ENCODE measurements at regions not wholly inside any gene's neighbourhood (a gene's known extent, or its start where the extent isn't known, plus 50 kb on each side); places are given as distances from the start of the nearest gene placed in this dataset.

GRCh38 chr12:79534029-79534867 lies 156.5 kb downstream of the PAWR start:
- Histone ChIP-seq H2AFZ (ENCODE audit: low read depth, low read length) (no peak overlapping the region), H3K27me3 (ENCODE audit: insufficient read depth, low read length) (no peaks in the 10 kb centered on the region), H3K79me2 (ENCODE audit: insufficient read depth, low read length) (no peaks in the 10 kb centered on the region), H3K4me3 (ENCODE audit: insufficient read depth, low read depth, low read length) (no peak overlapping the region), H3K9me3 (ENCODE audit: insufficient read depth, low read depth, low read length) (no peaks in the 10 kb centered on the region), H3K9ac (ENCODE audit: low read length) (no peak overlapping the region), H3K36me3 (ENCODE audit: insufficient read depth, low read length) (no peaks in the 10 kb centered on the region), H3K27ac (ENCODE audit: low read depth, low read length) (no peak overlapping the region), H3K4me1 (ENCODE audit: insufficient read depth, low read length) (peaks cover 23% of the 10 kb centered on the region), H4K20me1 (ENCODE audit: insufficient read depth, low read length) (no peaks in the 10 kb centered on the region), H3K4me2 (ENCODE audit: low read length) (no peak overlapping the region)
- Mint-ChIP-seq H3K4me3 (ENCODE audit: unreplicated experiment) (no peak overlapping the region), H3K9me3 (ENCODE audit: unreplicated experiment) (no peaks in the 10 kb centered on the region), H3K27me3 (ENCODE audit: low read depth, unreplicated experiment) (no peaks in the 10 kb centered on the region), H3K27ac (ENCODE audit: unreplicated experiment) (no peak overlapping the region), H3K36me3 (ENCODE audit: low read depth, unreplicated experiment) (peaks cover 10% of the 10 kb centered on the region), H3K4me1 (ENCODE audit: low read depth, unreplicated experiment) (peaks cover 16% of the 10 kb centered on the region)
- FAIRE-seq (no peak), DNase-seq (ENCODE audit: low read depth) (peak; percentile 76)
- TF ChIP-seq CTCF (IDR thresholded peaks at IDR 0.05; ENCODE audit: insufficient read depth, low read depth, low read length), result no peak
- TF ChIP-seq EZH2 (IDR thresholded peaks at IDR 0.05; ENCODE audit: insufficient read depth, low read length), result no peak

GRCh38 chr12:79532907-79533288 lies 157.9 kb downstream of the PAWR start:
- DNase-seq (ENCODE audit: low read depth), result peak; percentile 57
- Histone ChIP-seq H3K4me2 (ENCODE audit: low read length) (peak overlapping the region; percentile 1), H3K4me3 (ENCODE audit: insufficient read depth, low read depth, low read length) (no peak overlapping the region), H3K27me3 (ENCODE audit: insufficient read depth, low read length) (no peaks in the 10 kb centered on the region), H3K27ac (ENCODE audit: low read depth, low read length) (no peak overlapping the region), H3K4me1 (ENCODE audit: insufficient read depth, low read length) (peaks cover 24% of the 10 kb centered on the region), H3K79me2 (ENCODE audit: insufficient read depth, low read length) (no peaks in the 10 kb centered on the region), H3K9me3 (ENCODE audit: insufficient read depth, low read depth, low read length) (no peaks in the 10 kb centered on the region), H3K36me3 (ENCODE audit: insufficient read depth, low read length) (no peaks in the 10 kb centered on the region), H3K9ac (ENCODE audit: low read length) (no peak overlapping the region), H4K20me1 (ENCODE audit: insufficient read depth, low read length) (no peaks in the 10 kb centered on the region), H2AFZ (ENCODE audit: low read depth, low read length) (no peak overlapping the region)
- no peak overlapping the region for H3K27ac Mint-ChIP-seq (ENCODE audit: unreplicated experiment)
- peaks cover 16% of the 10 kb centered on the region for H3K4me1 Mint-ChIP-seq (ENCODE audit: low read depth, unreplicated experiment)
- no peak for FAIRE-seq
- TF ChIP-seq CTCF (IDR thresholded peaks at IDR 0.05; ENCODE audit: insufficient read depth, low read depth, low read length) (no peak), EZH2 (IDR thresholded peaks at IDR 0.05; ENCODE audit: insufficient read depth, low read length) (no peak)
- no peak overlapping the region for H3K4me3 Mint-ChIP-seq (ENCODE audit: unreplicated experiment)
- no peaks in the 10 kb centered on the region for H3K27me3 Mint-ChIP-seq (ENCODE audit: low read depth, unreplicated experiment)
- peaks cover 8% of the 10 kb centered on the region for H3K36me3 Mint-ChIP-seq (ENCODE audit: low read depth, unreplicated experiment)
- H3K9me3 Mint-ChIP-seq (ENCODE audit: unreplicated experiment), result no peaks in the 10 kb centered on the region

DNA sequence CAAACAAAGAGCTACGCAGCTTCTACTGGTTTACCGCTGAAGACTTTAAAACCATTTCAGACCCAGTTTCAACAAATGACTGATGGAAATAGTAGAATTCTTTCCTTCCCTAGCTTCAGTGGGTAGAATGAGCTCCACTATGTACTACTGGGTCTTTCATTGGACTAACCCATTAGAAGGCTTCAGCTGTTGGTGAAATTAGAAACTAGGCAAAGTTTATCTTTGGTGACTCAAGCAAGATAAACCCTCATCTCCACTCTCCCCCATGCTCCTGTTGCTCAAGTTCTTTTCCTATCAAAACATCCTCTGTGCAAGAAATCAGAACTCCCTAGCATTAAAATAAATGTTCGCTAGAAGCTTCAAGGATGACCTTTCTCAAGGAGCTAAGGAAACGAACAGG lies 159.2 kb downstream of the PAWR start:
- no peak overlapping the region for H3K4me3 Mint-ChIP-seq (ENCODE audit: unreplicated experiment)
- no peak overlapping the region for H3K27ac Mint-ChIP-seq (ENCODE audit: unreplicated experiment)
- FAIRE-seq (no peak), DNase-seq (ENCODE audit: low read depth) (peak; percentile 74)
- Histone ChIP-seq H3K27me3 (ENCODE audit: insufficient read depth, low read length) (no peaks in the 10 kb centered on the region), H3K4me2 (ENCODE audit: low read length) (peak overlapping the region; percentile 38), H3K9me3 (ENCODE audit: insufficient read depth, low read depth, low read length) (no peaks in the 10 kb centered on the region), H3K4me1 (ENCODE audit: insufficient read depth, low read length) (peaks cover 30% of the 10 kb centered on the region), H2AFZ (ENCODE audit: low read depth, low read length) (no peak overlapping the region), H3K9ac (ENCODE audit: low read length) (no peak overlapping the region), H3K79me2 (ENCODE audit: insufficient read depth, low read length) (no peaks in the 10 kb centered on the region), H3K36me3 (ENCODE audit: insufficient read depth, low read length) (no peaks in the 10 kb centered on the region), H3K27ac (ENCODE audit: low read depth, low read length) (no peak overlapping the region), H3K4me3 (ENCODE audit: insufficient read depth, low read depth, low read length) (no peak overlapping the region), H4K20me1 (ENCODE audit: insufficient read depth, low read length) (no peaks in the 10 kb centered on the region)
- H3K36me3 Mint-ChIP-seq (ENCODE audit: low read depth, unreplicated experiment), result peaks cover 5% of the 10 kb centered on the region
- TF ChIP-seq EZH2 (IDR thresholded peaks at IDR 0.05; ENCODE audit: insufficient read depth, low read length), result no peak
- H3K4me1 Mint-ChIP-seq (ENCODE audit: low read depth, unreplicated experiment), result peaks cover 16% of the 10 kb centered on the region
- no peaks in the 10 kb centered on the region for H3K9me3 Mint-ChIP-seq (ENCODE audit: unreplicated experiment)
- no peaks in the 10 kb centered on the region for H3K27me3 Mint-ChIP-seq (ENCODE audit: low read depth, unreplicated experiment)
